Heart left ventricle (tissue), 13 donors: ENCODE measurements at regions not wholly inside any gene's neighbourhood (a gene's known extent, or its start where the extent isn't known, plus 50 kb on each side); places are given as distances from the start of the nearest gene placed in this dataset.

Source experiments
- CTCF ChIP-seq, 12 donors: fragments of 200-600 bp; sonication (generic) in 4 of 12; IDR thresholded peaks; one replicate each; pipeline versions ENCODE4 v1.5.0 to v1.8.0; 2018 to 2022; ENCODE audit warnings: antibody characterized with exemption in 12 of 12, mild to moderate bottlenecking in 5 of 12
- POLR2A ChIP-seq, 2 donors: fragments of 450-650 bp; IDR thresholded peaks; one replicate each; pipeline ENCODE4 v1.6.1; 2017; ENCODE audit warnings: antibody characterized with exemption in 2 of 2, mild to moderate bottlenecking in 2 of 2, moderate library complexity in 2 of 2
- donor health status: ischemic (EF 13 %, LVEDD 7.1; RV severe dilation, severe dysfunction).
- donor health status: DM: no; HTN: yes; CAD: no.
- donor health status: DM: no; HTN: no; CAD: no.
- donor health status: ischemic (EF 25% LVEDD 6.9; RV normal size, moderate dysfunction).
- donor health status: ischemic (EF 25% LVEDD 5.7; RV mildly dilated, moderate dysfunction).
- donor health status: ischemic (EF 35%, LVEDD 5.7; RV mildly dilated, moderate dysfunction).
- donor health status: nonischemic (EF 11% LVEDD 7.7; RV severe dilation, severe dysfunction).
- donor health status: DM: yes; HTN: yes; CAD: no.
- donor health status: PGD.
- donor health status: ischemic (EF 29% LVEDD 5.4; RV normal size, mild dysfunction).
- donor health status: nonischemic (EF 23%, LVEDD 6.1; RV moderate dilation, normal function).

GRCh38 chr1:218068241-218068640 is 216.9 kb upstream of the RRP15 start:
- TF ChIP-seq POLR2A (IDR thresholded peaks at IDR 0.05) = no peak
- TF ChIP-seq CTCF (IDR thresholded peaks at IDR 0.05) = no peak
